EH (cell line): ENCODE measurements at regions not wholly inside any gene's neighbourhood (a gene's known extent, or its start where the extent isn't known, plus 50 kb on each side); places are given as distances from the start of the nearest gene placed in this dataset.

Experiments
- DNase-seq: peaks from one replicate; pipeline ENCODE4 v3.0.0-alpha.2; 2015; ENCODE audit warnings: low read depth

DNA sequence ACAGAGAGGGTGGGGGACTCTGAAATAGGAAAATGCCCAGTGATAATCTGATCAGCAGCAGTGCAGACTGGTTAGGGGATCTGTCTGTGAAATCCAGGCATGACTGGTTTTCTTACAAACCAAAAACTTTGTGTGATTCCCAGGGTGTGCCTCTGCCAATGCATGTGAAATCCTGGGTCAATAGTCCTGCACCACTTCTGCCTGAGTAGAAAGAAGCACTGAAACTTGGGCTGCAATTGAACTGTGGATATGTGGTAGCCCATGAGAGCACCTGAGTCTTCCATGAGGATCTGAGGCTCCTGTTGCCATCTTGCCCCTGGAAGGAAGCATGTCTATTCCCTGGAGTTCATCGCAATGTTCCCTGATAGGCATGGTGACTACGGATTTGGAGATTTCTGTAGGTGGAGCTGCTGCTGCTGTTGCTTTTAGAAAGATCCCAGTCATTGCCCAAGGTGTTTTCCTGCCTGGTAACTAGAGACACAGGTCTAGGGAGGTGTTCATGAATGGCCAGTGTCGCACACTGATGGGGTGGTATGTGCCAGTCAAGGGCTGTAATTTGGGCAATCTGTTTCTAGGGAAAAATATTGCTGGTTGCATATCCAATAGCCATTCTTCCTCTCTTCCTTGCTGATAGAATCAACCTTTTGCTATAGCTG is 146.7 kb downstream of the CARTPT start:
- DNase-seq, result no peak

DNA sequence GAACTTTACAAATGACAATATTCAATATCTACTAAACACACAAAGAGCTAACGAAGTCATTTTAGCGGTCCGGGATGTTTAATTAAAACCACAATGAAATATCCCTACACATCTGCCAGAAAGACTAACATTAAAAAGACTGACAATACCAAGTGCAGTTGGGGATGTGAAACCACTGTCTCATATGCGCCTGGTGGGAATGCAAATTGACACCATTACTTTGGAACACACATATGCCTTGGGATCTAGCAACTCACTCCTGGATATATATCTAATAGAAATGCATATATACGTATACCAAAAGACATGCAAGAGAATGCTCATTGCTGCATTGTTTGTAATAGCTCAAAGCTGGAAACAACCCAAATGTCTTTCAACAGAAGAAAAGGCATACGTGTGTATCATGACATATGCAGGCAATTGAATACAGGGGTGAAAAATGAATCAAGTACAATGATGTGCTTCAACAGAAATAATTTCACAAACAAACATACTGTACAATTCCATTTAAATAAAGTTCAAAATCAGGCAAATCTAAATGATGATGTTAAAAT is 153.3 kb downstream of the CARTPT start:
- DNase-seq, result no peak

DNA sequence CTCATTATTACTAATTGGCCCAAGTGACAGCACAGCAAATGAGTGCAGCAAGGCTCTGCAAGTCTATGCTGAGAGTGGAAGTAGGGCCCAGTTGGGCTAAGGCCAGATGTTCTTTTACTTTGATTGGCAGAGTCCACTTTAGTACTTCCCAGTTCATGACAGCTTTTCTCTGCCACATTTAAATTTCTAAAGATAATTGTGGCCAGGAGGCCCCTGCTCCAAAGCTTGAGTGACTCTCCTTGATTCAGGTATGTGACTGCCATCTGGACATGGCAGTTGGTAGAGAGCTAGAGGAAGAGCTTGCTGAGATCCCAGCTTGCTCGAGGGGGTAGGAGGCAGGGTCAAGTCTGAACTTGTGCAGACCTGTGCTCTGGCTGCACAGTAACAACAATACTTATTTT is 154.1 kb downstream of the CARTPT start:
- DNase-seq, result no peak

DNA sequence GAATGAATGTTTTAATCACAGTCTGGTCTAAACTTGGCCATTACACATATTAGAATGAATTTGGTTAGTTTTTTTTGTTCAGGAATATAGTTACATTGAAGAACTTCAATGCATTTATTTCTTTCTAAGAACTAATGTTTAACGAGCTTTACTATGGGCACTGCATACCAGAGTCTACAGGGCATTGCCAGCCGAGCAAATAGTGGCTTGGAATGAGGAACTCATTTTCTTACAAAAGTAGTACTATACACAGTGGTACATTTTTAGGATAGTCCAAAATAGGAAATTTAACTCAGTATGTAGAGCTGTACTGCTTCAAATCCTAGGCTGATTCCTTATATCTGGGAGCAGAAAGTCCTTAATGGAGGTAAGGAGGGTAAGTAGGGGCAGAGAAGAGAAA is 155.4 kb downstream of the CARTPT start:
- no peak for DNase-seq

DNA sequence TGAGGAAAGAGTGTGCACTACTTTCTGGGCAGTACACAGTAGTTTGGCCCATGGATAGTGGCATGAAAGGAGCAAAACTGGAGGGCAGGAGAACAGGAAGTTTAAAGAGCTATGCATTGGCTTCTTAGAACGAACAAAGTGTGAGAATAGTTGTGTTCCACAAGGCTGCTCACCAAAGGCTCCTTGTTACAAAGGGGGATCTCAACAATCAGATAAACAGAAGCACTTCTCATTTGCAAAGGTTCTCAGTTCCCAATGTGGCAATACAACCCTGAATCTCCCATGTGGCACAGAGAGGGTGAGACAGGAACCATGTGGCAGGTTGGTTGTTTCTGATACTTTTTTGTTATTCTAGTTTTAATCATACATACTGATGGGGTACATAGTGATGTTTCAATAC is 158.4 kb downstream of the CARTPT start:
- DNase-seq, result no peak

DNA sequence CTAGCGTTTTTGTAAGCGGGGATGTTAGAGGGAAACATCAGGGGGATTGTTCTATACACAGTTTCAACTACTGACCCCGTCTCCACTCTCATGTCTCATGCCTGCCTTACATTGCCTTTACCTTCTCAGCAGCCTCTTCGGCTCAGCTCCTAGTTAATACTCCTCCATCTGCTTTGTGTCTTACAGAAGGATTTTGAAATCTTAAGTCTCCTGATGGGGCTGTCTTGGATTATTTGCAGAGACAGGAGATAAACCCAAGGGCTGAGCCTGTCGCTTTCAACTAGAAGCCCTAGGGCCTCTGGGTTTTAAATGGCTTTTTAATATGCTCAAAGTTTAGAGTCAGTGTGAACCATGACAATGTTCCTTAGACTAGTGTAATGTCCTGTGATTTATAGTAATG is 161.5 kb downstream of the CARTPT start:
- no peak for DNase-seq

DNA sequence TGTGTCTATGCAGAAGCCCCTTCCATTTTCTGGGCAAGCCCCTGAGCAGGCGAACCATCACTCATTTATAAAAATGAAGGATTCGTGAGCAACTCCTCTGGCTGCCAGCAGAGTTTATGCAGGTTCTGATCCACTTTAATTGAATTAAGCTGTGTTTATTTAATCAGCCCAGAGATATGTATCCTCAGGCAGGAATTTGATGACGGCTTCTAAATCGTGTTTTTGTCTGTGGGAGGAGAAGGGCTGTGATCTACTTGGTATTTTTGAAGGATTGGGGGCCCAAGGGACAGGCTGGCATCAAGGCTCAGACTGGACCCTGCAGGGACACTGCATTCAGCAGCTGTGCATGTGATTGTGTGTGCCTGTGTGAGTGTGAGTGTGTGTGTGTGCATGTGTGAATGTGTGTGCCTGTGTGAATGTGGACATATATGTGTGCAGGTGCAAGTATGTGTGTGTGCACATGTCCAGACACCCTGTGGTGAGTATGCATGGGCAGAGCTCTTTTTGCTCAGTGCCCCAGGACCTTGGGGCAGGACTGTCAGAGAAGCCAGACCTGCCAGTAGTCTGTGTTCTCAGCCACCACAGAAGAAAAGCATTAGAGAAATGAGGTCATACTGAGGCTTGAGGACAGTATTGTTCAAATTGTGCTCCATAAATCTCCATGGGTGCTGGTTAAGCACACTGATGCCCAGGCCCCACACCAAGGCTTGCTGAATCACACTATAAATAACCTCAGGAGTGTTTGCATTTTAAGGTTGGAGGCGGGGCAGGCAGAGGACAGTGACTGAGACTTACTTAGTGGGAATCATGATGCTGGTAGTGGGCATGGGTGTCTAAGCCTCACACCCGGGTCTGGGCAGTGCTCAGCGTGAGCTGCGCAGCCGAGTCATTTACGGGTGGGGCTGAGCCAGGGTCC is 164.0 kb downstream of the CARTPT start:
- peak; percentile 92 for DNase-seq

DNA sequence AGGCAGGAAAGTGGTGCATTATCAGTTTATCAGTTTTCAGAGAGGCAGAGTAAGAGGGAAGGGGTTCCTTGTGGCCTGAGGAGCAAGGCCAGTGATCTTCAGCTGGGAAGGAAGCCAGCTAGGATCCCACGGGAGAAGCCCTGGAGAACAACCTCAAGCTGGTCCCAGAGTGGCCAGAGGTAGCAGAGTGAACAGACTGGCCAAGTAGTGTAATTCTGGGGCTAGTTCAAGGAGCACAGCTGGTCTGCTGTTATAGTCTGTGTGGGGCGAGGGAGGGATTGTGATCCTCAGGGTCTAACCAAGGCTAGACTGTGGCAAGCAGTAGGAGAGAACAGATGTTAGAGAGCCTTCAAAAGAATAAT is 164.6 kb downstream of the CARTPT start:
- DNase-seq, result no peak

DNA sequence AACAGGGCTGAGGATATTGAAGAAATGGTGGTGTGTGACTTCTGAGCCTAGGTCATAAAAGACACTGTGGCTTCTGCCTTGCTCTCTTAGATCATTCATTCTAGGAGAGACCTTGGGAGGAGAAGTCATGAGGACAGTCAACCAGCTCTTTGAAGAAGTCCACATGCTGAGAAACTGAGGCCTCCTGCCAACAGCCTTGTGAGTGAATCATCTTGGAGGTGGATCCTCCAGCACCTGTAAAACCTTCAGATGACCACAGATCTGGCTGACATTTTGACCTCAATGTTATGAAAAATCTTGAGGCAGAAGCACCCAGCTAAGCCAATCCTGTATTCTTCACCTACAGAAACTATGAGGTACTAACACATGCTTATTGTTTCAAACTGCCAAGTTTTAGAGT is 165.9 kb downstream of the CARTPT start:
- DNase-seq, result no peak

DNA sequence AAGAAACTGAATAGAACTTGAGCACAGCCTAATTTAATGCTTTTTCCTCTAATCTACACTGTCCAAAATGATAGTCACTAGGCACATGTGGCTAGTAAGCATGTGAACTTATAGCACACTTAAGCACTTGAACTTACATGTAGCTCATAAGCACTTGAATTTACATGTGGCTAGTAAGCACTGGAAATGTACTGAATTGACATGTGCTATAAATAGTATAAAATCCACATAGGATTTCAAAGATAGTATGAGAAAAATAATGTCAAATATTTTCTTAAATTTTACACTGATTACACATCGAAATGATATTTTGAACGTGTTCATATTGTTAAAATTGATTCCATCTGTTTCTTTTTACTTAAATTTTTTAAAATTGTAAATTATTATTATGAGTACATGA is 167.3 kb downstream of the CARTPT start:
- no peak for DNase-seq

DNA sequence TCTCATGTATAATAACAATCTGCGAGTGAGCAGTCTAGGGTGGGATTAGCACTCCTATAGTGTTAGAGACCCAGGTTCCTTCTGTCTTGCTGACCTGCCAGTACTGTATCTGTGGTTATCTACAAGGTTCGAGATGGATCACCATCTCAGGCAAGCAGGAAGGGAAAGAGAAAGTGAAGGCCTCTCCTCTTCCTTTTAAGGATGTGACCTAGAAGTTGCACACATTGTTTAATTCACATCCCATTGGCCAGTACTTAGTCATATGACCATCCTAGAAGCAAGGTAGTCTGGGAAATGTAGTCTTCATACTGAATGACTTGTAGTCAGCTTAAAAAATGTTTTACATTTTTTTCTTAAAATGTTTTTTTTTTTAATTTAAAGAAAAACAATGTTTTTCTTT is 168.6 kb downstream of the CARTPT start:
- DNase-seq, result peak; percentile 91

DNA sequence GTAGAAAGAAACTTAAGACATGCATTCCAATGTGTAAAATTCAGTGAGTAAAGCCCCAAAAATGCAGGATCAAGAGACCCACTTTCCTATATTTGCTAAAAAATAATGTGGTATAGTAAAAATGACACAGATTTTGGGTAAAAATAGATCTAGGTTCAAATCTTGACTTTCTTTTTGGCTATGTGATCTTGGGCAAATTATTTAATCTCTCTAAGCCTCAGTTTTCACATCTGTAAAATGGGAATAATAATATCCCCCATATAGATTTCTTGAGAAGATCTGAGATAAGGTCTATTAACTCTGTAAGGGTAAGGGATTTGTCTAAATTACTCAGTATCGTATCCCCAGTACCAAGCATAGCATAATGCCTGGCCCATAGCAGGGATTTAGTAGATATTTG is 172.3 kb downstream of the CARTPT start:
- no peak for DNase-seq

DNA sequence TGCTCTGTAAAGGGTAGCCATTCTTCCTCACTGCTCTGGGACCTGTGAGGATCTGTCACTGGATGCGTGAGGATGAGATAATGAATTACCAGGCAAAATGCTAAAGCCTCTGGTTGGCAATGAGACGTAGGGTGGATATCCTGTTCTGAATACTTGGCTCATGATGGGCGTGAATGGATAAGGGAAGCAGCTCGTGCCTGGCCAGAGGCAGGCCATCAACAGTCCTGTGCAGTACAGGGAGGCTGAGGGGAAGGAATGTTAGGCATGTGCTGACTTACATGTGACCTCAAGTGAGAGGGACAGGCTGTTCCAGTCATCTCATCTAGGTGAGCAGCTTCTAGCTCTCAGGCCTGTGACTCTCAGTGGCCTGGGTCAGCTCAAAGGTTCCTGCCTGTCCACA is 172.8 kb downstream of the CARTPT start:
- DNase-seq, result peak; percentile 81

DNA sequence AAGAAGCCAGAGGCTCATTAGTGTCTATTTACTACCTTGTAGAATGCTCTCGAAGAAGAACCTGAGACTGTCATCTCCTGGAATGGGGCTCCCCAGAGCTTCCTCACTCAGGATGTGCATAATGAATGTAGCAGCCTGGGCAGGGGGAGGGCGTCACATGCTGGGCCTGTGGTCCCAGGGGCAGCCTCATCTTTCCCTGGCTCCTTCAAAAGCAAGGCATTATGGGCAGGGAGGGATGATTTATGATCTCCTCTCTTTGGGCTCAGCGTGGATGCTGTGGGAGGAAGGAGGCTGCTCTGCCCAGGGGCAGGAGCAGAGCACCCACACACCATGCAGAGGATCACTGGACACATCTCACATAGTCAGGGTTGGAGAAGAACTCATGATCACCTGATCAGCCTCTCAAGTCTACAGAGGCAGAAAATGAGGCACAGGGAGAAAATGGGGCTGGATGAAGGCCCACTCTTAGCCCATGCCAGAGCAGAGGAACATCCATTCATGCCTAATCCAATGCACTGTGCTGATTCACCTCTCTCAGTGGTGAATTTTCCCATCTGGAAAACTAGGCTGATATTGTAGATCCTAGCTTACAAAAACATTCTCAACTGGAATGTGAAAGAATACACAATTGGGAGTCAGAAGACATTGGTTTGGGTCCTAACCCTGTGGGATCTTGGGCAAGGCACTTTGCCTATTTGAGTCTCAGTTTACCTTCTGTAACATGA is 173.7 kb downstream of the CARTPT start:
- DNase-seq, result peak; percentile 17

DNA sequence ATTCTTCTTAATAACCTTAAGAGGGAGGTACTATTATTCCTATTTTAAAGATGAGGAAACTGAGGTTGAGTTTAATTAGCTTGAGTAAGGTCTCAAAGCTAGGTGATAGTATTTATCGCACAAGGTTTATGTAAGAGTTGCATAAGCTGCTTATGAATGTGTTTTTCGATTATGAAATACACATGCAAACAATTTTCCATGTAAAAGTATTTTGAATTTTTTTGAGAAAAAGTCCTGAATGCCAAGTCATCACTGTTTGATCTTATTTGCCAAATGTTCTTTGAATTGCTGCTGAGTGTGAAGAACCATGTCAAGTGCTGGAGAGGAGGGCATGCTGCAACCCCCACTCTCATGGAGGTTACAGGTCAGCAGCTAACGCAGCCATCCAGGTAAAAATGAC is 174.4 kb downstream of the CARTPT start:
- no peak for DNase-seq

DNA sequence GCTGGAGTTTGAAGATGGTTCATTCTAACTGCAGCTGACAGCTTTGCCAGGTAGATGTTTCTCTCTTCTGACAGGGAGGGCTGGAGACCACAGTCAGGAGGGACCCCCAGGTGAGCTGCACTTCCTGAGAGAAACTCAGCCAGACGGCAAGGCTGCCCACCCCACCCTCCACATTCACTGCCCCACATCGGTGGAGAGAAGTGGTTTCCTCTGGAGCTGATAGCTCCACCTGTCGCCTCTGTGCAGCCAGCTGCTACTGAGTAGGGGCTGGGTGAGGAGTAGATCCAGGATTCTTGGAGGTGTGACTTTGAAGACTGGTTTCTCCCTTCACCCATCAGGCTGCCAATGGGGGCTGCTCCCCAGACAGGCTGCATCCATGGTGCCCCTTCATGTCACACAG is 175.0 kb downstream of the CARTPT start:
- DNase-seq, result no peak

DNA sequence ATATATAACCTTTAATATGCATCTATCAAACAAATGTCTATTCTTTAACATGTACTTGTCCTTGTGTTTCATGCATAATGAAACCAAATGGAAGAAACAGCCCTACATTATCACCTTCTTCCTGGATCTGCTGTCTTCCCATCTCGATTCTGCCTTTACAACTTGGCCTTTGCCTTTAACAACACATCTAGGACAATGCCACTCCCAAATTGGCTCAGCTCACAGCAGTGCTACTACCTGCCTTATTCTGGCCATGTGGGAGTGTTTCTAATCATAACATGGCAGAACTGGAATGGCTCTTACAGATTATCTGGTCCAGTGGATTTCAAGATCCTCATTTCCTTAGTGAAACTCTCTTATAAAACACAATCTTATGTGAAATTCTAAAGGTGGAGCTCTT is 176.5 kb downstream of the CARTPT start:
- no peak for DNase-seq

DNA sequence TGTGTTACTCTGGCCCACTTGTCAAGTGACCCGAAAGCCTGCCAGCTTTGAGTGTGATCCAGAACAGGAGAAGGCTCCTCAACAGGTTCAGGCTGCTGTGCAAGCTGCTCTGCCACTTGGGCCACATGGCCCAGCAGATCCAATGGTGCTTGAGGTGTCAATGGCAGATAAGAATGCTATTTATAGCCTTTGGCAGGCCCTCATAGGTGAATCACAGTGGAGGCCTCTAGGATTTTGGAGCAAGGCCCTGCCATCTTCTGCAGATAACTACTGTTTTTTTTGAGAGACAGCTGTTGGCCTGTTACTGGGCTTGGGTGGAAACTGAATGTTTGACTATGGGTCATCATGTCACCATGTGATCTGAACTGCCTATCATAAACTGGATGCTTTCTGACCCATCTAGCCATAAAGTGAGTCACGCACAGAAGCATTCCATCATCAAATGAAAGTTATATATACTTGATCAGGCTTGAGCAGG is 180.8 kb downstream of the CARTPT start:
- DNase-seq, result peak; percentile 81

DNA sequence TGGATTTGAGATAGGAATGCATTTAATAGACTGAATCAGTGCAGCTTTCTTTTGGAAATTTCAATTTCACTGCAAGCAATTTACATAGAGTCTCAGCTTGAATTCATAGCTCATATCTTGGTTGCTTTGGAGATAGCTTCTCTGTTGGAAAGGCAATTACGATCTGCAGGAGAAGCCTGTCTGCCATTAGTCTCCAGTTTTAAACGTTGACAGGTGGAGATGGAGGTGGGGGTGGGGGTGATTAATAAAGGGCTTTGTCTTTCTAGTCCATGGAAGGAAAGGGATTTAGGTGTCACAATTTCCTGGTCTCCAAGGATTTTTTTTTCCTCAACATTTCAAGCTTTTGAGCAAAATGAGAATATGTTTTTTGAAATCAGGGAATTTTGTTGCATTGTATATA is 184.7 kb downstream of the CARTPT start:
- DNase-seq, result no peak

DNA sequence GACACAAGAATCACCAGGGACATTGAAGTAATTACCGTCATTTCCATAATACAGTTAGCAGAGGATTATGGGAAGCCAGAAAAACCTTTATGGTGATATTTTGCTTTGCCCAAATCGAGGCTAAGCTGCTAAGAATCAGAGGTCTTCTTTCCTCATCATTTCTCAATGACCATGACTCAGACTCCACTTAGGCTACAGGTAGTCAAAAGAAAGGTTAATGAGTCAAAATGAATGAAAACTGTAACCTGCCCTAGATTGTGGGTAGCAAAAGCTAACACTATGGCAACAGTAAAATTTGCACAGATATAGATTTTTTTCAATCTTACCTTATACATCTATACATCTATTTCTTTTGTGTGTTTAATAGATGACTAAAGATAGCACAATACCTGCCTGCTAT is 185.8 kb downstream of the CARTPT start:
- DNase-seq, result no peak

DNA sequence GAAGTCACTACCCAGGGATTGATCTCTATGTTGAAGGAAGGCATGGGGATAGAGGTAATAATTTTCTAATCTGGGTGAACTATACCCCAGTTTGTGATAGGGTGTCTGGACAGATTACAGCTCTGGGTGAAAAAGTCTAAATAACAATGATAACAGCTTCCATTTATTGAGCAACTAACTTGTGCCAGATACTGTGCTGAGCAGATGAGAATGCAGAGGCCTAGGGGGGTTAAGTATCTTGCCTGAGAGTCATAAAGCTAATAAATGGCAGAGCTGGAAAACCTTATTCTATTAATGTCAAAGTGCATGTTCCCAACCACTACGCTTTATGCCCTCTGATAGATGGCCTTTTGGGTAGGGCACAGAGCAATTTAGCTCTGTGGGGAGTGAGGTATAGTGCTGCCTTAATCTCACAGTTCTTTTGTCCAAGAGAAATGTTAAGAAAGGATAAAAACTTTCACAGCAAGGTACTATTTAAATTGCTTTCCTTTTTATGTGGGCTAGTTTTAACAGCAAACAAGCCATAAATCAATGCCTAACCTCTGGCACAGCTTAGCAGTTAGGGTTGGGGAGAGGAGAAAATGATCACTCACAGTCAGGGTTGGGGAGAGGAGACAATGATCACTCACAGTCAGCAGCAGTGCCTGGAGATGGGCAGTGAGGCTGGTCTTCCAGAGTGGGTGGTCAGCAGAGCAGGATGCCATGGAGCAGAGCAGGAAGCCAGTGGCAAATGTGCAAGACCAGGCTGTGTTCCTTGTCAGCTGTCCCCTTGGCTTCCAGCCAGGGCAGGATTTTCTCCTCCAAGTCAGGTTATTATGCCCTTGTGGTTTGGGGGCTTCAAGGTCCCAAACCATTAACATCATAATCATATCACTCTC is 187.0 kb downstream of the CARTPT start:
- DNase-seq, result no peak
